HG03039 (cell line): ENCODE measurements at regions not wholly inside any gene's neighbourhood (a gene's known extent, or its start where the extent isn't known, plus 50 kb on each side); places are given as distances from the start of the nearest gene placed in this dataset.
"Not testable (repeated sequence)": the region's sequence is repeated elsewhere in the genome, so short reads cannot be mapped to it uniquely, and the experiment has no call there.

Source experiments
- ATAC-seq: cut with Tn5 transposase; IDR thresholded peaks from one replicate; pipeline ENCODE4 v1.9.1; 2021; ENCODE audit warnings: mild to moderate bottlenecking, moderate library complexity; ENCODE audit not compliant: unreplicated experiment

DNA sequence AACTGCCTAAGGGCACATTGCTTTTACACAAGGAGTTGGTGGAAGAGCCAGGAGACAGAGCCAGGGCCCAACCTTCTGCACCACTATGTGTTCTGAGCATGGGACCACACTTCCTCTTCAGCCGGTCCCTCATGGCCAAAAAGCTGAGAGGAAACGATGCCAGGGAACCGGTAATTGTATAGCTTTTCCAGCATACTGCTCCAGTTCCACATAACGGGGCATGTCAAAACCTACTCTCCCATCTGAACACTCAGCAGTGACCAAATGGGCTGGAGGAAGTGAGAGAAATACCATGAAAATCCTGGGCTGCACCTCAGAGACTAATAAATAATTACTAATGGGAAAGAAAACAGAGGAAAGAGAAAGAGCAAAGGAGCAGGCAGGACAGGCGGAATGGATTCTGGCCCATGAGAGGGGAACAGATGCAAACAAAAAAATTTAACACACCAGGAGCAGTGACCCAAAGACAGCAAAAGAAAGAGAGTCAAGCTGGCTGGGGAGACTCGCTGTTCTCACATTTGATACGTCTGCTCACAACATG is 52.0 kb upstream of the BMP2 start:
- ATAC-seq = no peak

DNA sequence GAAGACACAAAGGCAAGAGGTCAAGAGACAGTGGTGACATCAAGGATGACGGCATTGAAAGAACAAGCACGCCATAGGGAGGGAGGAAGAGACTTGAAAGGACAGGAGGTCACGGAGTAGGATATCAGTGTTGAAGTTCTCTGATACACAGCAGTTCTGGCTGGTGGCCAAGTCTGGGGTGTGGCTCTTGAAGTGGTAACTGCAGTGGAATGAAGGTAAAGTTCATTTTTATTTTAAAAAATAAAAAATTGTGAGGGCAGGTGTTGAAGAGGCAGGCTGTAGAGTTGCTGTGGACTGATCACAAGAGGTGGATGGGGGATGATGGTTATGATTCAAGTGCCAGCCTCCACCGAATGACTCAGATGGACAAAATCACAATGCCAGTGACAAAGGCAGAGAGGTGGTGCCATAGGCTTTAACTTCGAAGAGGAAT is 53.2 kb upstream of the BMP2 start:
- ATAC-seq = no peak

DNA sequence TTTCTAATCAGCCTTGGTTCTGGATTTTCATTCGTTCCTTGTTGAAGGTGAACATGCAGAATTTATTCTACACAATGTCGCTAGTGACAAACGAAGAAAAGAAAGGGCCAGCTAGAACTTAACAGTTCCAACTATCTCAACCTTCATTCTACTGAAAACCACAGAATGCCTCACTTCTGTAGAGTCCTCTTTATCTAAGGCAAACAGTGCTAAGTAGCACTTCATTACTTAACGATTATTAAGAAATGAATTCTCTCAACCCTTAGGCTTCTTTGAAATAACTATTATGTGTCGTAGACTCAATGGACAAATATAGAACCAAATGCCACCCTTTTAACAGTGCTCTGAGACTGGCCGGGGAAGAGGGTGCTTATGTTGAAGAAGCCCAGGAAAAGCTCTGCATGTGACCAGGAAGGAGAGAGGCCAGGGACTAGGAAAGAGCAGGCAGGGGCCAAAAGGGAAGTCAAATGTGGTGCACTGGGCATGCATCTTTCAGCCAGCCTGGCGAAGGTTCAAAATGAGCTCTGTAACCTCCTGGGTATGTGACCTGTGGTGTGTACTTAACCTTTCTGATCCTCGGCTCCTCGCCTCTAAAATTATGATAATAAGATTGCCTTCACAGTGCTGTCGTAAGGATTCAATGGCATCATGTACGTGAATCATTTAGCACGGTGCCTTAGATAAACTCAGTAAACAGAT is 55.4 kb upstream of the BMP2 start:
- no peak for ATAC-seq

DNA sequence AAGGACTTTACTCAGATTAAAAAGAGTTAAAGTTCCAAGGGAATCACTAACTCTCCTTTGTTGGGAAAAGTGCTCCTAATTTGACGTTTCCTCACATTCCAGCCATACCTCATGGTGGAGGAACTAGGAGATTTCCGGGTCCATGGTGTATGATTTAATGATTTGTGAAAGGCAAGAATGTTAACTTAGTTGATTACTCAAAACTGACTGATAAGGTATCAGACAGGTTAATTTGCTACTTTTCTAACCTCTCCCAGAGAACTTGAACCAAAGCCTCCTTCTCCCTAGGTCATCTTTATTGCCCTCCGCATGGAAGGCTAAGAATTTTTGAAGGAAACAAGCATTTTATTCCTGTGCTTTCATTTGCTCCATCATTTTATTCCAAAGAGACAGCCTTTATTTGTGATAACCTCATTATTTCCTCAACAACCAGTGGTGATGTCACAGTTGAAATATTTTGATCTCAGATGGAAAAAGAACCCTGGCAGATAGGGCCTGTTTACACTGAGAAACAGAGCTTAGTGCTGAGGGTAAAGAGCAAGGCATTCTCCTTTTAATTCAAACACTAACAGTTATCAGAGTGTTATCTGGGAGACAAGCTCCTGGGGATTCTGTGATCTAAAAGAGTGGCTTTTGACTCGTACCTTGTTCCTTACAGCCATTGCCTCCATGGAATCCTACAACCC is 57.4 kb upstream of the BMP2 start:
- no peak for ATAC-seq

DNA sequence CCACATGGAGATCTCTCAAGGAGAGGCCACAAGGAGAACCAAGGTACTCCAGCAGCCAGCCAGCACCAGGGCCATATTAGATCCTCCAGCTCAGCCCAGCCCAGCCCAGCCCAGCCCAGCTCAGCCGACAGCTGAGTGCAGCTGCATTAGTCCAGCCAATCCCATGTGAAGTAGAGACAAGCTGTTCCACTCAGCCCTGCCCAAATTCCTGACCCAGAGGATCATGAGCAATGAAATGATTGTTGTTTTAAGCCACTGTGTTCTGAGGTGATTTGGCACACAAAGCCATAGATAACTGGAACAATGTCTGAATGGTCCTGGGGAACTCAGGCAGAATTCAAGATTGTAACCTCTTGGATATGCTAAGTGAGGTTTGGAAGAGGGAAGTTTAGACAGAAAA is 59.5 kb upstream of the BMP2 start:
- ATAC-seq = no peak

DNA sequence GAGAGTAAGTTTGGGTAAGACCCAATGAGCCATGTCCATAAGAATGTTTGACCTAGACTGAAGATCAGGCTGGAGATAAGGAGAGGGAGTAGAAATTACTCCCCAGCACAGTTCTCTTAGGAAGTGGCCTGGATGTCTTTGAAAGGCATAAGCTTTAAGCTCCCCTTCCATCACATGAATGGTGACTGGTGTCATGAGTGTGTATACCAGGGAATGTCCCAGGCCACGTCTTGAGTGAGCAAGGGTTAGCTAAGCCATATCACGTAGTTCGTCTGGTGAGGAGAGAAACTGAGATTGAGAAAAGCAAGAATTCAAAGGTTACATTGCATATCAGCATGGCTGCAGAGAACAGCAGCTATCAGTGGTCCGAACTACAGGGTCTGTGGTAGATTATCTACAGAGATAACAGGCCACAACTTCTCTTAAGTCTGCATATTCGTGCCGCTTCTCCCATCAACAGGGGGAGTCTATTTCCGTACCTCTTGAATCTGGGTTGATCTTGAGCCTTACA is 60.1 kb upstream of the BMP2 start:
- no peak for ATAC-seq

DNA sequence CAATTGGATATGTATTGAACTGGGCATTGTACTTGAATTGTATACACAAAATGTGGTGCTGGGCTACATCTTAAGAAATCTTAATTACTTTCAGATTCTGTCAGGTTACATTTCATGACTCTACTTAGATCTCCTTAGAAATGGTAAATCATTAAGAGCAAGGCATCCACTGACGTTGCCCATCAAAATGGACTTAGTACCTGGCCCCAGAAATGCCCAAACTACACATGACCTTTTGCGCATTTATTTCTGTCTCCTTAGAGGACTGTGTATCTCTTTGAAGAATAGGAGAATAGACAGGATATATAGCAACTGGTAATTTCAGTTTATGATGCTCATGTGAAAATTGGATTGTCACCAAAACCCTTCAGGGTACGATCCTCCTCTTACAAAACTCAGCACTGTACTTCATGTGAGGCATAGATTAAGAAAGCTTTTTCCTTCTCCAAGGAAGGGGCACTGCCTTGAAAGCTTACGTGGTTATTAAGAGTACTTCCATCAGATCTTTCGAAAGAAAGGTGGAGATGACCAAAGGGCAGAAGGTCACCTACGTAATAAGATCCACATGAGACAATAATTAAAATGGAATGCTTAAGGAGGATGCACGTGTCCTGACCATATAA is 61.4 kb upstream of the BMP2 start:
- ATAC-seq = no peak

DNA sequence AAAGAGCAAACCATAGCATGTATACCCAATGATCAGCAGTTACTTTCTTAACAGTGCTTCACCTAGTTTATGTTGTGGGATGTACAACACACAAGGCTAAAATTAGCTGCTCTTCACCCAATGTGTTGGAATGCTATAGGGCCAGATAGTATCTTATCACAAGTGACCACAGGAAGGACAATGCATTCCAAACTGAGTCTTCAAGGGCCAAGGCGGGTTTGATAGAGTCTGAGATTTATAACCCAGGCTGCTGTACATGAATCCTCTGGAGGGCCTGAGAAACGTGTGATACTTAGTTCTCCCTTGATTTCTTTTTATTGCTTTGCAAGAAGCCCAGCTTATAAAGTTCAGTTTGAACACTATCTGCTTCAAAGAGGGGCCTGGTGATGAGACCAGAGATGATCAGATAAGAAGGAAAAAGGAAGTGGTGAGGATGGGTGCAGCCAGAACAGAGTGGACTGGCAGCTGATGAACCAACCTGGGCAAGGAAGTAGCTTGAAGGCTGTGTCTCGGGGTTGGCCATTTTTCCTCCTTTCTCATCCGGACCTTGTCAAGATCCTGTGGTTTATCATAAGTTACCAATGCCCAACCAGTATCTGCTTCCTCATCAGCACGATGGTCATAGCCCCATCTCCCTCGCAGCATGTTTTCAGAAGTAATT is 62.2 kb upstream of the BMP2 start:
- ATAC-seq = no peak

DNA sequence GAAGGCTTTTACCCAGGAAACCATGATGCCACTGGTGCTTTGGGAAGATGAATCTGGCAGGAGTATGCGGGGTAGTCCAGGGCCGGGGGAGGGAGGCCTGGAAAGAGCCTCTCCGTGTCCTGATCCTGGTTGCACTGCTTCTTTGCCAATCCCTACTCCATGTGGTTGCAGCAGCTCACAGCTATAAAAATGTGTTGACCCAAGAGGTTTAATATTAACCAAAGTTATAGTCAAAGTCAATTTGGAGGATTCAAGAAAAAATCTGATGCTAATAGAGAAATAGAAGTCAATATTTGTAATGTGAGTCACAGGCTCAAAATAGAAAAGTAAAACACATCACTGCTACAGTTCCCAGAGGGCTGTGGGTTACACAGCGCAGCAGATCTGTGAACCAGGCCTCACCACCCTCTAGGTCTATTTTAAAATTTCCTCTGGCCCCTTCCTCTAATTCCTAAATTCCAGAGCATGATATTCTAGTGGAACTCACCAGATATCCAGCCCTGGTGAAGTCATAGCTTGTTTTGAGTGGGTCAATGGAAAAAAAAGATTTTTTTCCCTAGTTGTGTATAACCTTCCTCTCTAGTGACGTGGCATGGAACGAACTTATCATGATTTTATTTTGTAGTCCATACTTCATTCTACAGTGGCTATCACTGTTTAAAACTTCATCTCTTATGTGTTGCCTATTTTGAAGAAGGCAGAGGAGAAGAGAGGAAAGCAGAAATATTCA is 63.2 kb upstream of the BMP2 start:
- ATAC-seq = no peak

DNA sequence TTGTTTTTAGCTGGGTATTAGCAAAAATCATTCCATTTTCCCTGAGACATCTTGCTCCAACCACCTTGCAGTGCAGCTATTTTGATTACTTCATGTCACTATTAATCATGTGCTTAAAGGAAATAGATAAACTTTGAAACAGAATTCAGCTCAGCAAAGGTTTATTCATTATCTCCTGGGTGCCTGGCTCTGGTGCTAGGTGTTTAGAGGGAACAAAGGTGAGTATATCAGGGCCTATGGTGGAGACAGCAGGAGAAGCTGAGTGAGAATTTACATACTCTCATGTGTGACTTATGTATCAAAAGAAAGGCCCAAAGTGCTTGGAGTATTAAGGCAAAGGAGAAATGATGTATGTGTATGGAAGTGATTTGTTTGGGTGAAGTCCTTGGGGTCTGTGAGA is 63.8 kb upstream of the BMP2 start:
- no peak for ATAC-seq

DNA sequence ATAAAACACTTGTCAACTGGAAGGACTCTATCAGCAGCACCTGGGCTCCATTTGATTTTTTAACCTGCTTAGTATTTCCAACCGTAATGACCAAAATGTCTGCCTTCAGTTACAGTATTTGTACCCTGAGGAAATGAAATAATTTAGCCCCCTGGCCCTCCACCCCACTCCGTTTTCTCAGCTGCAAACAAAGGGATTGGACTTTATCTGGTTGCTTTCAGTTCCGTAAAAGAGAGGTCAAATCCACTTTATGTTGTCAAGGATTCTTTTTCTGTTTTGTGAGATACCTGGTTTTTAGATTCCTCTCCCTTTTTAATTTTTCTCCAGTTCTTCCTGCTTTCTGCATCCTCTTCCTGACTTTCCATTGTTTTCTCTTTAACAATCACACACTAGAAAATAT is 64.4 kb upstream of the BMP2 start:
- ATAC-seq = no peak

DNA sequence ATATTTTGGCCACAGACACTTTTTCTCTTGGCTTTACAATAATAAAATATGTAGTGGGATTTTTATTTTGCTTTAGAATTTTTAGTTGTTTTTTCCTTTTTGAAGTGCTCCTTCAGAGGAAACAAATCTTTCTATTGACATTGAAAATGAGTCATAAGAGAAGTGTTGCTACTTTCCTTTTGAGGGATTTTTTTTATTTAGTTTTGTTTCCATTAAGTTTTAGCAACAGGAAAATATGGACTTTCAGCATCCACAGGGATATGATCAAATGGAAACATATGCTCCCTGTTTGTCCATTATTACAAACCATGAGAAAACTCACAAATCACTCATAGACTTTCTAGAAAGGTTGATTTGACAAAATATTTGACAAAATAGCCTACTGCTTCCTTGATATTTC is 65.3 kb upstream of the BMP2 start:
- ATAC-seq = no peak

DNA sequence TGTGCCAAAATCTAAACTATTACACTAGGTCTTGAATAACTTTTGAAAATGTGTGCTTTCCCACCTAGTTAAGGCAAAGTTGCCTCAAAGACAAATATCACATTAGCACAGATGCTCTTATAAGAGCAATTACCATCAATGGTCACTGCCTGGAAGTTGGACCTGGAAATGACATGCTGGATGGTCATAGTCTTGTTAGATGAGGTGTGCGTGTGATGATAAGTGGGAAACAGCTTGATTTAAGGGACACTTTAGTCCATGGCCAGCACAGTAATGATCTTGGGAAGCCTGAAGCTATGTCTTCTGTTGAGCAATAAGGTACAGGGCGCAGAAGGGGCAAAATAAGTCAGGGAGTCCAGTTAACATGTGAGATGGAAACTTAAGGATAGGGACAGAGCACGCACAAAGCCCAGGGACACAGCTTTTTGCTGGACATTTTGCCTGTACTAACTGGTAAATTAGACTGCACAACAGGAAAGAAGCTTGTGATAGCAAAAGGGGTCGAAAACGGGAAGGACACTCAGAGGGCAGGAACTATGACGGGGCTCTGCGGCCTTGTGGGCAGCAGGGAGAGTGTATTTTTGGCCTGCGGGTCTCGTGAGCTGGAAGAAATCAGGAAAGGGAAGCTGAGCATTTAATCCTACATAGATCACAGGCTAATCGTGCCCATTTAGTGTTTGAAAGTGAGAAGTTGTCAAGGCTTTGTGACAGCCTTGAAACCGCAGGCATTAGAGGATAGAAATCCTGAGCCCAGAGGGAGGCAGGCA is 66.7 kb upstream of the BMP2 start:
- ATAC-seq = no peak

DNA sequence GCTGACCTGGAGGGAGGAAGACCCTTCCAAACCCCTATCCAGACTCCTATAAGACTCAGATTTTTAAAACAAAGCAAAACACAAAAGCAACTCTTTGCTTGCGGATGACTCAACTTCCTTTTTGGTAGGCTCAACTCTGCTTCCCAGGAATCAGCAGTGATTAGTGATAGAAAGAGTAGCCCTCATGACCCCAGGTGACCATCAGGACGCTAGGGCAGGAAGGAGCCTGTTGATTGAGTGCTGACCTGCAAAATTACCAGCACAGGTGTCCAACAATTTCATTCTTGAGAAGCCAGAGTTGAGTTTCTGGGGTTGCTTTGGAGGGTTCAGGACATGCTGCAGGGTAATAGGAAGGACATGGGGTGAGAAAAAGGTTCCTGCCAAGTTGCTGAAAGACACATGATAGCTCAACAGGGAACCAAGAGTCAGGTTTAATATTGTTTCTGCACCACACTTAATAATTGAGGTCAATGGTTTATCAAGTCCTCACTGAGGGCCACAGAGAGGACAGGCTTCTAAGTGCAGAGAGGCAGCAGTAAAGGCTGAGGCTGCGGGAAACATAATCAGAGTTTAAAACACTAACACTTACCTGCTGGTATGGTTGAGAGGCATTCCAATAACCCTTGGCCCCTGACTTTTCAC is 67.4 kb upstream of the BMP2 start:
- ATAC-seq = no peak

DNA sequence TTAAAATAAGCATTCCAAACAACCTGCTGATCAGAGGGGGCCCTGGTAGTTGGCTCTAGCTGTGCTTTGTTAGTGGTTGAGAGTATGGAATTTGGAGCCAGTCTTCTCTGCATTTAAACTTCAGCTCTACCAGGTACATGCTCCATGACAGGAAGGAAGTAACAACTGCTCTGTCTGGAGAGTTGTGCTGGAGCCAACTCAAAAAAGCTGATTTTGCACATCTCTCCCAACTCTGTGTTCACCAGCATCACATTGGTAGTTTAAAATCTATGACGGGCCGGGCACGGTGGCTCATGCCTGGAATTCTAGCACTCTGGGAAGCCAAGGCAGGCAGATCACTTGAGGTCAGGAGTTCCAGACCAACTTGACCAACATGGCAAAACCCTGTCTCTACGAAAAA is 68.8 kb upstream of the BMP2 start:
- no peak for ATAC-seq

DNA sequence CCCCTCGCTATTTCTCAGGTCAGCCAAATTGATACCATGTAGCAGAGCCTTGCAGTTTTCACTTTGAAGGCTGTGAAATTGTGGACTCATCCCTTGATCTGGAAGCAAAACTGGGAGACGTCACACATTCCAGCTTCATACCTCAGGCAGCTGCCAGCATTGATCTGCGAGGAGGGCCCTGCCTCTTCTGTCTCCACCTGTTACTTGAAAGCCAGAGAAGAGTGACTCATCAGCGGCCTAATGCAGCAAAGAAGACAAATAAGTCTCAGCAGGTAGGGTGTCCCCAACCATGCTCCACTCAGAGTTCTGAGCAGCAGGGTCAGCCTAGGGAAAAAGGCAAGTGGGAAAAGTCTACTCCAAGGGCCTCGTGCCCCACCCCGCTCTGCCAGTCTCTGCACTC is 69.4 kb upstream of the BMP2 start:
- no peak for ATAC-seq

DNA sequence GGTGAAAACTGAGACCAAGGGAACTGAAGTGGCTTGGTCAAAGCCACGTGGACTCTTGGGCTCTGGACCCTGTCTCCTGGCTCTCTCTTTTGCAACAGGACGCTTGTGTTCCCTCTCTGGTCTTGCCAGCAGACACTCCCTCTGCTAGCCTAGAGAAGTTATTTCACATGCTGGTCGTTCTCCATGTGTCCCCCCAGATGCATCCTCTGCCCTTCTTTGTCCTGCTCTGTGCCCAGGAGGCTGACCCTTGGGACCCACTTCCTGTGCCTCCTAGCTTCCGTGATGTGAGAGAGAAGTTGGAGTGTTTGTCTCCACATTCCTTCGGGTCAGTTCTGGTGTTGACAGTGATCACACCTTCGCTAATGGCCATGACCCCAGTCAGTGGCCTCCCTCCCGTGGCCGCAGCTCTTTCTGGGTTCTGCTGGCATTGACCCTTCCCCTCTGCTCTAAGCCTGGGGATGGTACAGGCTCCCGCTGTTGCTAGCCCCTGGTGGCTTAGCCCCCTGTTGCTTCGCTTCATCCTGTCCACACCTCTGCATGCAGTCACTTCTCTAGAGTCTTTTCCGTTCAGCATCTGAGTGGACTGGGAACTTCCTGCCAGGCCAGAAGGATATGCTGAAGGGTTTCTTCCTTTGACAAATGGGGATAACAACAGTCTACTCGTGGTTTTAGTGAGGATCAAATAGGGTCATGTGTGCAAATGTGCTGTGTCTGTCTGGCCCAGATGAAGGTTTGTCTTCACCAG is 70.1 kb upstream of the BMP2 start:
- ATAC-seq = no peak

DNA sequence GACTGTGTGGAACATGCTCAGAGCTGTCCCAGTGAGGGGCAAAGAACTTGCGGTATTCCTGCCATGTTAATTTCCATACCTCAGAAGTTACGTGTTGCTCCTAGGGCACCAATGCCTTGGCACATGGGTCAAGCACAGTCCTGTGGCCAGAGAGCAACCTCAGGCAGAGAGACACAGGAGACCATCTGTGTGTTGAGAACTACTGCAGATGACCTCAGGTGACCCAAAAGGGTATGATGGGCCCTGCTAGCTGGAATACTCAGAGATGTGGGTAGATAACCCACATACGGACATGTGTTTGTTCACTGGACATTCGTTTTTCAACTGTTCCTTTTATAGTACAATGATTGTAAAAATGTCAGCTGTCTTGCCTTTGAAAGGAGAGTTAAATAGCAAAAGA is 71.5 kb upstream of the BMP2 start:
- ATAC-seq = no peak

DNA sequence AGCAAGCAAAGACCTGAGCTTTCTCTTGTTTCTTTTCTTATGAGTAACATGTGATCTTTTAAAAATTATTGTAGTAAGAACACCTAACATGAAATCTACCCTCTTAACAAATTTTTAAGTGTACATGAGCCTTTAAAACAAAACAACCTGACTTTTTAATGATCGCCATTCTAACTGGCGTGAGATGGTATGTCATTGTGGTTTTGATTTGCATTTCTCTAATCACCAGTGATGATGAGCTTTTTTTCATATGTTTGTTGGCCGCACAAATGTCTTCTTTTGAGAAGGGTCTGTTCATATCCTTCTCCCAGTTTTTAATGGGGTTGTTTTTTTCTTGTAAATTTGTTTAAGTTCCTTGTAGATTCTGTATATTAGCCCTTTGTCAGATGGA is 73.7 kb upstream of the BMP2 start:
- ATAC-seq = not testable (repeated sequence)
